GM12892 (cell line): ENCODE measurements at regions not wholly inside any gene's neighbourhood (a gene's known extent, or its start where the extent isn't known, plus 50 kb on each side); places are given as distances from the start of the nearest gene placed in this dataset.

Source experiments
- POLR2AphosphoS5 ChIP-seq: IDR thresholded peaks from 2 replicates; pipeline ENCODE4 v1.6.1; 2011; ENCODE audit warnings: low read depth, low read length, control low read depth
- TAF1 ChIP-seq: IDR thresholded peaks from 2 replicates; pipeline ENCODE4 v1.6.1; 2011; ENCODE audit warnings: low read depth, mild to moderate bottlenecking, control low read depth, low read length, borderline replicate concordance

DNA sequence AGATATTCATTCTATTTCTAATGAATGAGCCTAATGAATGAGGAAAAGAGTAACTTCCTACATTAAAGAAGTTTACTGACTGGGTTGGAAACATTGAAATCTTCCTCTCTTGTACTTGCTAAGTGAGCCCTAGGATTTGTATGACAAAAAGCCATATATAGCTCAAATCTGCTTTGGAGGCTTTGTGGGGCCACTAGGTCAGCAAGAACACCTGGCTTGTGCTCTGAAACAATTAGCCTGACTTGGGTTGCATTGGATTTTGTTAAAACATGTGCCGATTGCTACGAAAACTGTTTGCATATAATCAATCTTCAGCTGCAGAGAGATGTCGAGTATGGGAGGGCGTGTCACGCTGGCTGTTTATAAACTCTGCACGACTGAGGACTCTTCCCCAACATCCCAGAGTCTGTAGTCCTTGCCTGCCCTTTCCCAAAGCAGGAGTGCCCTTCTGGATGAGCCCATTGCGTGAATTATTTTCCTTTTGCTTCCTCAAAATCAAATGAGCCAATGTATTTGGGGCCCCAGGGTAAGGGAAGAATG is 684.8 kb downstream of the DHX35 start:
- TF ChIP-seq TAF1, result no peak
- no peak for TF ChIP-seq POLR2AphosphoS5
